GM18505 (cell line): ENCODE measurements at regions not wholly inside any gene's neighbourhood (a gene's known extent, or its start where the extent isn't known, plus 50 kb on each side); places are given as distances from the start of the nearest gene placed in this dataset.
A peak's percentile ranks its signal among the peaks of the same experiment; 100 is the strongest.
"Not testable (repeated sequence)": the region's sequence is repeated elsewhere in the genome, so short reads cannot be mapped to it uniquely, and the experiment has no call there.

Source experiments
- ATAC-seq: cut with Tn5 transposase; IDR thresholded peaks from one replicate; pipeline ENCODE4 v1.9.1; 2021; ENCODE audit not compliant: unreplicated experiment
- POLR2A ChIP-seq: IDR thresholded peaks from 4 replicates; pipeline ENCODE4 v1.6.1; 2011; ENCODE audit warnings: borderline replicate concordance; ENCODE audit not compliant: insufficient read depth, insufficient read length; ENCODE audit errors: extremely low read depth

GRCh38 chr5:152549709-152550108 lies 144.6 kb upstream of the NMUR2 start:
- ATAC-seq, result no peak
- TF ChIP-seq POLR2A, result no peak

GRCh38 chr5:152551061-152551460 lies 146.0 kb upstream of the NMUR2 start:
- ATAC-seq, result peak; percentile 78
- no peak for TF ChIP-seq POLR2A

GRCh38 chr5:152556784-152557183 lies 151.7 kb upstream of the NMUR2 start:
- ATAC-seq, result no peak
- no peak for TF ChIP-seq POLR2A

GRCh38 chr5:152560512-152561137 lies 155.5 kb upstream of the NMUR2 start:
- no peak for TF ChIP-seq POLR2A
- no peak for ATAC-seq

GRCh38 chr5:152568016-152568415 lies 162.9 kb upstream of the NMUR2 start:
- TF ChIP-seq POLR2A, result no peak
- ATAC-seq, result no peak

- no peak for ATAC-seq
- no peak for TF ChIP-seq POLR2A
Observed at GRCh38 chr5:152572812-152573211, 167.7 kb upstream of the NMUR2 start.

- no peak for ATAC-seq
- no peak for TF ChIP-seq POLR2A
Observed at GRCh38 chr5:152584103-152584502, 179.0 kb upstream of the NMUR2 start.

GRCh38 chr5:152592416-152592815 lies 187.3 kb upstream of the NMUR2 start:
- no peak for TF ChIP-seq POLR2A
- ATAC-seq, result no peak

- TF ChIP-seq POLR2A, result no peak
- ATAC-seq, result no peak
Observed at GRCh38 chr5:152593388-152593787, 188.3 kb upstream of the NMUR2 start.

- no peak for TF ChIP-seq POLR2A
- no peak for ATAC-seq
Observed at GRCh38 chr5:152595405-152595804, 190.3 kb upstream of the NMUR2 start.

- TF ChIP-seq POLR2A, result no peak
- no peak for ATAC-seq
Observed at GRCh38 chr5:152599096-152599495, 194.0 kb upstream of the NMUR2 start.

GRCh38 chr5:152601806-152602732 lies 197.0 kb upstream of the NMUR2 start:
- TF ChIP-seq POLR2A, result no peak
- no peak for ATAC-seq

- ATAC-seq, result not testable (repeated sequence)
Observed at GRCh38 chr5:152606050-152606449, 201.0 kb upstream of the NMUR2 start.

GRCh38 chr5:152606776-152607364 lies 201.8 kb upstream of the NMUR2 start:
- TF ChIP-seq POLR2A, result no peak
- ATAC-seq, result no peak
